NCI-H345 treated with DMSO at 0.1 percent for 48 hours (cell line): ENCODE measurements at regions not wholly inside any gene's neighbourhood (a gene's known extent, or its start where the extent isn't known, plus 50 kb on each side); places are given as distances from the start of the nearest gene placed in this dataset.
"Not testable (repeated sequence)": the region's sequence is repeated elsewhere in the genome, so short reads cannot be mapped to it uniquely, and the experiment has no call there.

ENCODE experiments used
- DNase-seq: peaks from one replicate; lab custom pipeline; 2025; ENCODE audit not compliant: unreplicated experiment; lab: John Stamatoyannopoulos, UW

GRCh38 chr12:29893002-29893401 lies 109.3 kb upstream of the TMTC1 start:
- no peak for DNase-seq

GRCh38 chr12:29891792-29892191 lies 108.0 kb upstream of the TMTC1 start:
- DNase-seq = no peak

GRCh38 chr12:29889737-29890136 lies 106.0 kb upstream of the TMTC1 start:
- DNase-seq = no peak

DNA sequence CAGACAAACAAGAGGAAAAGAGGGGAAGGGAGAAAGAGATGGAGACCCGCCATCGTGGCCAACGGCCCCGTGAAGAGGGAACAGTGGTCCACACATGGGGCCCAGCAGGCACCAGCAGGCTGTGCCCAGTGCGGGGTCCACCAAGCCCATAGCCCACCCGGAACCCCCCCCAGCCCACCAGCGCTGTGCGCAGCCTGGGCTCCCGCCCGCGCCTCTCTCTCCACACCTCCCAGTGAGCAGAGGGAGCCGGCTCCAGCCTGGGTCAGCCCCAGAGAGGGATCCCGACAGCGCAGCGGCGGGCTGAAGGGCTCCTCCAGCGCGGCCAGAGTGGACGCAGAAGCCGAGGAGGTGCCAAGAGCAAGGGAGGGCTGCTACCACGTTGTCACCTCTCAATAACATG lies 105.0 kb upstream of the TMTC1 start:
- no peak for DNase-seq

- DNase-seq = not testable (repeated sequence)
Observed at GRCh38 chr12:29884957-29885356, 101.2 kb upstream of the TMTC1 start.

GRCh38 chr12:29883941-29884554 lies 100.3 kb upstream of the TMTC1 start:
- DNase-seq = no peak

- DNase-seq = no peak
Observed at GRCh38 chr12:29883525-29883924, 99.8 kb upstream of the TMTC1 start.

- DNase-seq = no peak
Observed at GRCh38 chr12:29882846-29883245, 99.1 kb upstream of the TMTC1 start.

- no peak for DNase-seq
Observed at GRCh38 chr12:29880987-29881386, 97.2 kb upstream of the TMTC1 start.

DNA sequence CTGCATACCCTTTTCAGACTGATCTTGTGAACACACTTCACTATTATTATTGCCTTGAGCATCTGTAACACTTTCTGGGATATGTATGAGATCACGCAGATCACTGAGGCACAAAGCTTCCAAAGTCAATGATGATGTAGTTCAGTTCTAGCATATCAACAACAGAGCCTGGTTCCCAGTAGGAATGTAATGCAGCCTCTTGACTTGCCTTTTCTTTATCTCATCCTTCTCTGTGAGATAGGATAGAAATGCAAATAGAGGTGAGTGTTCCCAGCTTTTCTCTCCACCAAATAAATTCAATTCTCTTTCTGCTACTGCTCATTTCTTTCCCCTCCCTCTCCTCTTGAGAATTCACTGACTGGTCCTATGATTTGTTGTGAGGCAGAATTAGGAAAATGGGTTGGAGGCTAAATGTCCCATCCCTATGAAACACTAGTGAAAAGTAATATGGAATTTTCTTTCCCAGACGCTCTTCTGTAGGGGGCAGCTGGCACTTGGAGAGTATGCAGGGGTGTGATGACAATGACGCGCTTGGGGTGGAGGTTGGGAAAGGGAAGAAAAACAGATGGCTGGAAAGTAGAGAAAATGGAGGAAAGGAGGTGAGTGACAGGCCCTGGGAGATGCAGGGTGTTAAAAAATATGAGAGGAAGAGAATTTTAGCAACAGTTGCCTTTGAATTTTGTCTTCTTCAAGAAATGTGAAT lies 96.0 kb upstream of the TMTC1 start:
- DNase-seq = no peak

DNA sequence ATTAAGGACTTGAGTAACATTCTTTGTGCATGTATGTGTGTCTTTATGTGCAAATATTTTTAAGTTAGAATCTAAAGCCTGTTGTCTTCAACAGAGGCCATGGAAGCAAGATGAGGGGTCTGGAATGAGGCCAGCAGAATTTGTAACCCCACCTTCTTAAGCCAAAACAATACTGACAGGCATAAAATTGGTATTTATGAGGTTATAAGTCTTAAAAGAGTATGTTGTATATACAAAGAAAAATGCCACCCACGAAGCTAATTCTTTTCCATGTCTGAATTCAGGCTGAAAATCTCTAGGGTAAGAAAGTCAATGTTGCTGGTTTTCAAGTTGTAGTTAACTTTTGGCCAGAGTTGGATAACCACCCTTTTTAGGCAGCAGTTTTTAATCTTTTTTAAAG lies 86.2 kb upstream of the TMTC1 start:
- no peak for DNase-seq

DNA sequence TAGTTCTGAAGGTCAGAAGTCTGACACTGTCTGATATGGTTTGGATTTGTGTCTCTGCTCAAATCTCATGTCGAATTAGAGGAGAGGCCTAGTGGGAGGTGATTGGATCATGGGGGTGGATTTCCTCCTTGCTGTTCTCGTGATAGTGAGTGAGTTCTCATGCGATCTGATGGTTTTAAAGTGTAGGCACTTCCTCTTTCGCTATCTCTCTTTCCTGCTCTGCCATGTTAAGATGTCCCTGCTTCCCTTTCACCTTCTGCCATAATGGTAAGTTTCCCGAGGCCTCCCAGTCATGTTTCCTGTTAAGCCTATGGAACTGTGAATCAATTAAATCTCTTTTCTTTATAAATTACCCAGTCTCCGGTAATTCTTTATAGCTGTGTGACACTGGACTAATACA lies 84.1 kb upstream of the TMTC1 start:
- no peak for DNase-seq

DNA sequence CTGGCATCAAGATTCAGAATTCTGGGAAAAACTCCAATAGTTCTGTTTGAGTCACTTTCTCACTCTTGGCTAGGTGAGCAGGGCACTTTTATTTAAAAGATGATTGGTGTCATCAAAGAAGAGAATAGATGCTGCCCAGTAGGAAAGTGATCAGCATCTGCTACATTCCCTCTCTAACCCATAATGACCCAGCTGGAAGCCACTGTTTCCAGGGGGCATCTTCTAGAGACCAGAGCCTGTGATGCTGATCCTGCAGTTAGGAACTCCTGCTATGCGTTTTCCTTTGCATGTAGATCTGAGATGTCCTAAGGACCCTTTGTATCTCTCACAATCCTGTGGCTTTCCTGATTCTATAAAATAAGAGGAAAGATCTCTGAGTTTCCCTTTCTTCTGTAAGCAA lies 79.9 kb upstream of the TMTC1 start:
- no peak for DNase-seq

DNA sequence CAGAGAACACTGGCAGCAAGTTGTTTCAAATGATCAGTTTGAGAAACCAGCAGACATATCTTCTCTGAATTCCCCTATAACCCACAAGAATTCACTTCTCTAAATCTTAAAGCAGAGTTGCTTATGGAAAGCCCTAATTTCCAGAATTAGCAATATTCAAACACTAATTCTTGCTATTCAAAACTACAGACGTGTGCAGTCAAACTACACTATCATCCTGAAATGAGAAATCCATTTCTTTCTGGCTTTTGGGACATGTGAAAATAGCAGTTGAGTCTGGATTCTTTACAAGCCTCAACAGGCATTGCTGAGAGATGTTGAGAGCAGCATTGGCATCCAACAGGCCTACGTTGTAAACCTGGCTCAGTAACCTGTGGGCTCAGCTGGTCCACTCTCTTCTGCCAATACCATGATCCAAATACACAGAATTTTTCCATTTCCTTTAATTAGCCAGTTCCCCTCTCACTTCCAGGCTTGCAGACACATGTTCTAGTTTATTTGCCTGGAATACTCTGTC lies 74.6 kb upstream of the TMTC1 start:
- DNase-seq = no peak

GRCh38 chr12:29847246-29847645 lies 63.5 kb upstream of the TMTC1 start:
- DNase-seq = no peak

- DNase-seq = no peak
Observed at GRCh38 chr12:29844667-29845066, 60.9 kb upstream of the TMTC1 start.

- no peak for DNase-seq
Observed at GRCh38 chr12:29843036-29843435, 59.3 kb upstream of the TMTC1 start.

- DNase-seq = no peak
Observed at GRCh38 chr12:29838768-29839167, 55.0 kb upstream of the TMTC1 start.
